Left lung (tissue), 4 donors: ENCODE measurements at regions not wholly inside any gene's neighbourhood (a gene's known extent, or its start where the extent isn't known, plus 50 kb on each side); places are given as distances from the start of the nearest gene placed in this dataset.

Experiments
- ATAC-seq: fragments of 200-7000 bp; cut with Tn5 transposase; one replicate; pipeline ENCODE4 v1.9.1; 2020; ENCODE audit warnings: moderate library complexity
- DNase-seq, 4 donors: peaks; one replicate each; pipeline ENCODE4 v3.0.0-alpha.2; 2013 to 2020
- H3K27ac ChIP-seq, 2 donors: fragments of 200-600 bp; sonication (generic) in 1 of 2; one replicate each; pipeline versions ENCODE4 v1.5.0 to v1.8.0; 2020 to 2021
- H3K27me3 ChIP-seq, 2 donors: fragments of 200-600 bp; sonication (generic) in 1 of 2; one replicate each; pipeline versions ENCODE4 v1.5.0 to v1.8.0; 2020 to 2021
- H3K36me3 ChIP-seq, 2 donors: fragments of 200-600 bp; sonication (generic) in 1 of 2; one replicate each; pipeline versions ENCODE4 v1.5.0 to v1.8.0; 2020 to 2021
- H3K4me1 ChIP-seq, 2 donors: fragments of 200-600 bp; one replicate each; pipeline ENCODE4 v1.8.0; 2021
- H3K4me3 ChIP-seq, 2 donors: fragments of 200-600 bp; sonication (generic) in 1 of 2; one replicate each; pipeline versions ENCODE4 v1.5.0 to v1.8.0; 2020 to 2021; ENCODE audit warnings: mild to moderate bottlenecking in 1 of 2
- H3K9me3 ChIP-seq, 2 donors: fragments of 200-600 bp; sonication (generic) in 1 of 2; one replicate each; pipeline versions ENCODE4 v1.5.0 to v1.8.0; 2020 to 2021
- CTCF ChIP-seq, 2 donors: fragments of 200-600 bp; sonication (generic) in 1 of 2; IDR thresholded peaks; one replicate each; pipeline versions ENCODE4 v1.5.0 to v1.8.0; 2021; ENCODE audit warnings: antibody characterized with exemption in 2 of 2
- intact Hi-C, 2 donors: fragments of 100-400 bp; cut with DNase I; formaldehyde crosslinking; loops; one replicate each; pipeline versions ENCODE4 v1.11.2 to v1.14.2; 2022
- donor health status: DM: no; HTN: yes; CAD: no.
- donor health status: DM: no; HTN: no; CAD: no.

GRCh38 chr1:29969576-29969975, 733.3 kb downstream of the PTPRU start:
- no peak overlapping the region for H3K4me3 ChIP-seq
- no peaks in the 10 kb centered on the region for H3K9me3 ChIP-seq
- H3K36me3 ChIP-seq = no peaks in the 10 kb centered on the region
- DNase-seq = no peak
- no peak for ATAC-seq
- peaks cover 0 to 63% of the 10 kb centered on the region in 2 donors for H3K27me3 ChIP-seq
- intact Hi-C loops = no loop called here
- H3K27ac ChIP-seq = no peak overlapping the region
- no peak for TF ChIP-seq CTCF (IDR thresholded peaks at IDR 0.05)
- no peaks in the 10 kb centered on the region for H3K4me1 ChIP-seq

GRCh38 chr1:29967261-29967660, 730.9 kb downstream of the PTPRU start:
- intact Hi-C loops = no loop called here
- H3K27me3 ChIP-seq = peaks cover 0 to 79% of the 10 kb centered on the region in 2 donors
- H3K4me1 ChIP-seq = no peaks in the 10 kb centered on the region
- DNase-seq (no peak), ATAC-seq (no peak)
- no peak overlapping the region for H3K4me3 ChIP-seq
- no peak for TF ChIP-seq CTCF (IDR thresholded peaks at IDR 0.05)
- no peaks in the 10 kb centered on the region for H3K9me3 ChIP-seq
- H3K27ac ChIP-seq = no peak overlapping the region
- H3K36me3 ChIP-seq = no peaks in the 10 kb centered on the region

- TF ChIP-seq CTCF (IDR thresholded peaks at IDR 0.05) = no peak
- ATAC-seq (no peak), DNase-seq (no peak)
- H3K4me3 ChIP-seq = no peak overlapping the region
- no peak overlapping the region for H3K27ac ChIP-seq
- H3K36me3 ChIP-seq = no peaks in the 10 kb centered on the region
- intact Hi-C loops = no loop called here
- H3K9me3 ChIP-seq = no peaks in the 10 kb centered on the region
- H3K4me1 ChIP-seq = no peaks in the 10 kb centered on the region
- H3K27me3 ChIP-seq = peaks cover 0 to 81% of the 10 kb centered on the region in 2 donors
Measured at GRCh38 chr1:29966526-29967045, 730.3 kb downstream of the PTPRU start.

- no peaks in the 10 kb centered on the region for H3K4me1 ChIP-seq
- H3K36me3 ChIP-seq = no peaks in the 10 kb centered on the region
- no peak overlapping the region for H3K27ac ChIP-seq
- no peak for ATAC-seq
- intact Hi-C loops = no loop called here
- no peak for TF ChIP-seq CTCF (IDR thresholded peaks at IDR 0.05)
- peaks cover 0 to 72% of the 10 kb centered on the region in 2 donors for H3K27me3 ChIP-seq
- no peaks in the 10 kb centered on the region for H3K9me3 ChIP-seq
- no peak for DNase-seq
- no peak overlapping the region for H3K4me3 ChIP-seq
Measured at GRCh38 chr1:29964718-29965533, 728.6 kb downstream of the PTPRU start.

GRCh38 chr1:29963946-29964345, 727.6 kb downstream of the PTPRU start:
- no peak for TF ChIP-seq CTCF (IDR thresholded peaks at IDR 0.05)
- intact Hi-C loops = no loop called here
- Histone ChIP-seq H3K36me3 (no peaks in the 10 kb centered on the region), H3K4me1 (no peaks in the 10 kb centered on the region), H3K9me3 (no peaks in the 10 kb centered on the region), H3K27me3 (peaks cover 0 to 67% of the 10 kb centered on the region in 2 donors), H3K4me3 (no peak overlapping the region), H3K27ac (no peak overlapping the region)
- no peak for DNase-seq
- ATAC-seq = no peak
